ENCODE measurements at regions not wholly inside any gene's neighbourhood (a gene's known extent, or its start where the extent isn't known, plus 50 kb on each side); places are given as distances from the start of the nearest gene placed in this dataset.
A peak's percentile ranks its signal among the peaks of the same experiment; 100 is the strongest.

DNA sequence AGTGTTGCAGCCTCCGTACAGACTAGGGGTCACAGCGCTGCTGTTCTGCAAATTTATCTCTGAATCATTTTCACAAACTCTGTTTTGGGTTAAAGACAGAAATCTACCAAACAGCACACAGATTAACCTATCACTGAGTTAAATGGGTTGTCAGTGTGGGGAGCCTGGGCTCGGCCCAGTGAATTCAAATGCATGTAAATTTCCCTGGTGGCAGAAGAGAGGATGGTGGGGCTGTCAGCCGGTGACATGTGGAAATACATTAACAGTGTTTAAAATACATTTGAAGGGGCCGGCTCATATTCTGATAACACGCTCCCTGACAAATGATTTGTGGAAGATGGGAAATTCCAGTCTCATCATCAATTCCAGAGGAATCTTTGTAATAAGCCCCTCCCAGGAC lies 309.6 kb upstream of the MKI67 start:
- H3K4me3 Mint-ChIP-seq = no peak overlapping the region
- ATAC-seq (replicated peaks) (no peak), DNase-seq (no peak)
- peaks cover 5 to 11% of the 10 kb centered on the region in 2 donors for H3K9me3 Mint-ChIP-seq
- no peak overlapping the region for H3K27ac Mint-ChIP-seq
- no peaks in the 10 kb centered on the region for H3K4me1 Mint-ChIP-seq (ENCODE audit: low read depth in 2 of 2)
- no peaks in the 10 kb centered on the region for H3K36me3 Mint-ChIP-seq (ENCODE audit: insufficient read depth)
- H3K27me3 Mint-ChIP-seq = peaks cover 0 to 56% of the 10 kb centered on the region in 2 donors

DNA sequence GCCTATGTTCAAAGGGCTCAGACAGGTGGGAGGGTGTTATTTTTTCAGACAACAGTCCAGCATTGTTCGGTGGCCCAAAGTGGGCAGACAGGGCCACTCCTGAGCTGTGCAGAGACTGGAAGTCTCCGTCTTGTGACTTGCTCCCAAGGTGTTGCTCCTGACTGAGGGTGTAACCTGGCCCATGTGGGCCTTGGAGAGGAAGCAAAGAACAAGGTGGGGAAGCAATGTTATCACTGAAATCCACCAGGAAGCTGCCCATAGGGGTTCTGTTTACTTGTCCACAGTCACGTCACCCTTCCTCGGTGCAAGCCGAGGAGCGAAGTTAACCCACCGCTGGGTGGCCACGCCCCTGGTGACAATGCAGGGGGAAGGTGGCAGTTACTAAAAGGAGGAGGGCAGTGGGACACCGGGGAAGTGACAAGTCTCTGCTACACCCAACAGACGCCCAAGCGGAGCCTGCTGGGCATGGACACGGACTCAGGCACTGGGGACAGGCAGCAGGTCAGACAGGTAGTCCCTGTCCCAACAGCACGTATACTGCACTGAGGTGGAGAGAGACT lies 311.6 kb upstream of the MKI67 start:
- no peak overlapping the region for H3K4me3 Mint-ChIP-seq

DNA sequence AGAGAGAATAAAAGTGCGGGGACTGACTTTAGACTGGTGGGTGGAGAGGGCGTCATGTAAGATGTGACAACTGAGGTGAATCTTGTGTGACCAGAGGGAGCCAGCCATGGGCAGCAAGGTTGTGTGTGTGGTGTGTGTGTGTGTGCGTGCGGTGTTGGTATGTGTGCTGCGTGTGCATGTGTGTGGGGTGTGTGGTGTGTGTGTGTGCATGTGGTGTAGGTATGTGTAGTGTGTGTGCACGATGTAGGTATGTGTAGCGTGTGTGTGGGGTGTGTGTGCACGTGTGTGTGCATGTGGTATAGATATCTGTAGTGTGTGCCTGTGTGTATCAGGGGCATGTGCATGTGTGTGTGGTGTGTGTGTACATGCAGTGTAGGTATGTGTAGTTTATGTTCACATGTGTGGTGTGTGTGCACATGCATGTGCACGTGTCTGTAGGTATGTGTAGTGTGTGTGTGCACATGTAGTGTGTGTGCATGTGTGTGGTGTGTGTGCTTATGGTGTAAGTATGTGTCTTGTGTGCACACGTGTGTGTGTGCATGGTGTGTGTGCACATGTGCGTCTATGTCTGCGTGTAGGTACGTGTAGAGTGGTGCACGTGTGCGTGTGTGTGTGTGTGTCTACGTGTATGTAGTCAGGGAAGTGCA lies 312.3 kb upstream of the MKI67 start:
- H3K27ac Mint-ChIP-seq = no peak overlapping the region
- H3K4me3 Mint-ChIP-seq = no peak overlapping the region
- H3K9me3 Mint-ChIP-seq = peaks cover 5 to 11% of the 10 kb centered on the region in 2 donors
- DNase-seq = no peak
- H3K36me3 Mint-ChIP-seq (ENCODE audit: insufficient read depth) = peaks cover 2% of the 10 kb centered on the region
- no peak for ATAC-seq (replicated peaks)
- no peaks in the 10 kb centered on the region for H3K4me1 Mint-ChIP-seq (ENCODE audit: low read depth in 2 of 2)
- H3K27me3 Mint-ChIP-seq = peaks cover 0 to 68% of the 10 kb centered on the region in 2 donors

More for the DNA sequence above, 311.6 kb upstream of the MKI67 start:
- DNase-seq (no peak), ATAC-seq (replicated peaks) (no peak)
- Mint-ChIP-seq H3K4me1 (ENCODE audit: low read depth in 2 of 2) (no peaks in the 10 kb centered on the region), H3K27me3 (peaks cover 0 to 68% of the 10 kb centered on the region in 2 donors), H3K27ac (no peak overlapping the region), H3K36me3 (ENCODE audit: insufficient read depth) (peaks cover 2% of the 10 kb centered on the region), H3K9me3 (peaks cover 5 to 11% of the 10 kb centered on the region in 2 donors)

DNA sequence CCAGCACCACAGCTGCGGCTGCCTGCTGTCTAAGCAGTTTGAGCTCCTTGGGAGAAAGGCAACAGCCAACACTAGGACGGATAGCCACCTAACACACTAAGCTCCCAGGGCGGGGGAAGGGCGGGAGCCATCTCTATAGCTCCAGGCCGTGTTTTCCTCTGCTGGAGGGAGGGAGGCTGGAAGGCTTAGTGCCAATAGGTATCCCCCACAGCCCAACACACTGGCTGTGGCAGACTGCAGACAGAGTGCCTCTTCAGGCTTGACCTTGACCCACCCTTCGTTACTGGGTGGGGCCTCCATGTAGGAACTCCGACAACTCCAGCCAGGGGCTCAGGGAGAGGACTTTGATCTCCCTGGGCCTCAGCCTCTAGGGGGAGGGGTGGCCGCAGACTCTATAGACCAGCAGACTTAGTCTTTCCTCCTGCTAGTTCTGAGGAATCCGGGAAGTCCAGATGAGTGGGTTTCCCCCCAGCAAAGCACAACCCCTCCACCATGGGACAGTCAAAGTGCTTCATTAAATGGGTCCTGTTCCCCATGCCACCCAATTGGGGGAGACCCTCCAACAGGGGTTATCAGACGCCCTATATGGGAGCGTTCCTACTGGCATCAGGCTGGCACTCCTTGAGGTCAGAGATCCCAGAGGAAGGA lies 314.4 kb upstream of the MKI67 start:
- Mint-ChIP-seq H3K27ac (no peak overlapping the region), H3K9me3 (peaks cover 5 to 11% of the 10 kb centered on the region in 2 donors), H3K4me1 (ENCODE audit: low read depth in 2 of 2) (no peaks in the 10 kb centered on the region), H3K36me3 (ENCODE audit: insufficient read depth) (peaks cover 2% of the 10 kb centered on the region), H3K4me3 (no peak overlapping the region), H3K27me3 (peaks cover 0 to 47% of the 10 kb centered on the region in 2 donors)
- DNase-seq (no peak), ATAC-seq (replicated peaks) (no peak)

DNA sequence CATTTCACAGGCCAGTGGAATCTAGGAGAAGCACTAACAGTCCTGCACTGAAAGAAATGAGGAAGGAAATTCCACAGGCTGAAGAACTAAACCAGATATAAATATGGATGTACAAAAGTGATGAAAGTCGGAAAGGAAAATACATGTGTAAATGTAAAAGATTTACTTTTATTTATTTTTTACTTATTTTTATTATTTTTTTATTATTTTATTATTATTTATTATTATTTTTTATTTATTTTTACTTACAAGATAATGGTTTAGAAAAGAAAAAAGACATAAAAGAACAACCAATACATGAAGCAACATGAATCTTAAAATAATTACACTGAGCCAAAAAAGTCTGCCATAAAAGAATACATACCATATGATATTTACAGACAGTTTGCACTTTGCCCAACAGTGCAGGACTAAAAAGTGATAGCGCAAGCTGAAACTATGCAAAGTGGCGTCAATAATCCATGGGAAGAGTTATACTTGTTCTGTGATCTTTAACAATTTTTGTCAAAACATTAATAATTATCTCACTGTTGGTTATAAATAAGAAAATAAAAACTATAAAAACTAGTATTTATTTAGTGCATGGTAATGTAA lies 317.8 kb upstream of the MKI67 start:
- H3K36me3 Mint-ChIP-seq (ENCODE audit: insufficient read depth) = peaks cover 2% of the 10 kb centered on the region
- H3K4me3 Mint-ChIP-seq = no peak overlapping the region
- no peaks in the 10 kb centered on the region for H3K4me1 Mint-ChIP-seq (ENCODE audit: low read depth in 2 of 2)
- no peak overlapping the region for H3K27ac Mint-ChIP-seq
- peaks cover 0 to 21% of the 10 kb centered on the region in 2 donors for H3K27me3 Mint-ChIP-seq
- ATAC-seq (replicated peaks) (no peak), DNase-seq (no peak)
- H3K9me3 Mint-ChIP-seq = no peaks in the 10 kb centered on the region

DNA sequence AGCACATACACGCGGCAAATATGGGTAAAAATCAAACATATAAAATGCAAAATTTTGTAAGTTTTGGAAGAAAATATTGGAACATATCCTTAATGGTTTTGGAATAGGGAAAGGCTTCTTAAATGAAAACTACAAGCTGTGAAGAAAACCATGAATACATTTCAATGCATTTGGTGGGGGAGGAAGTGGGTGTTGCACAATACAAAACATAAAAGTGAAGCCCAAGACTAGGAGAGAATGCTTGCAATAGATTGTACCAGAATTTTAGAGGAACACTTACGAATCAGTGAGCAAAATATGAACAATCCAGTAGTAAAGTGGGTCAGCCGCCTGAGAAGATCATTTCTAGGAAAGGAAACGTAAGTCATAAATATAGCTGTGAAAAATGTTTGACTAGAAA lies 322.6 kb upstream of the MKI67 start:
- no peaks in the 10 kb centered on the region for H3K36me3 Mint-ChIP-seq (ENCODE audit: insufficient read depth)
- no peak overlapping the region for H3K27ac Mint-ChIP-seq
- no peak for DNase-seq
- no peak for ATAC-seq (replicated peaks)
- no peaks in the 10 kb centered on the region for H3K9me3 Mint-ChIP-seq
- H3K4me1 Mint-ChIP-seq (ENCODE audit: low read depth in 2 of 2) = no peaks in the 10 kb centered on the region
- H3K27me3 Mint-ChIP-seq = no peaks in the 10 kb centered on the region
- no peak overlapping the region for H3K4me3 Mint-ChIP-seq

DNA sequence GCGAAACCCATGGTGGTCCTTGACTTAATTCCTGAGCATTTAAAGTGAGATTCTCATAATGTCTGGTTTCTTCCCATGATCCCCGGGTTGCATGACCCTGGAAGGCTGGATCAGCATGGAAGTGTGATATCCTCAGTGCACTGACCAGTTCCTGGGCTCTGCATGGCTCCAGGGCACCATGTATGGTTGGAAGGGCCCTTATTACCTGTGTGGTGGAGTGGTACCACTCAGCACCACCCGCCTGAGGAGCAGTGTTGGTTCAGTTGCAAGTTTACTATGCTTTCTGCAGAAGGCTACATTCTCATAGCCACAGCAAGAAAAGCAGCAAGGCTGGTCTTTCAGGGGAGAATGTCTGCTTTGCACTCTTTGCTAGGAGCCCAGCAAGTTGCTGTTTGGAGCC lies 325.7 kb upstream of the MKI67 start:
- Mint-ChIP-seq H3K36me3 (ENCODE audit: insufficient read depth) (no peaks in the 10 kb centered on the region), H3K27ac (no peak overlapping the region), H3K4me3 (no peak overlapping the region), H3K27me3 (no peaks in the 10 kb centered on the region), H3K9me3 (no peaks in the 10 kb centered on the region), H3K4me1 (ENCODE audit: low read depth in 2 of 2) (no peaks in the 10 kb centered on the region)
- ATAC-seq (replicated peaks) (no peak), DNase-seq (no peak)

DNA sequence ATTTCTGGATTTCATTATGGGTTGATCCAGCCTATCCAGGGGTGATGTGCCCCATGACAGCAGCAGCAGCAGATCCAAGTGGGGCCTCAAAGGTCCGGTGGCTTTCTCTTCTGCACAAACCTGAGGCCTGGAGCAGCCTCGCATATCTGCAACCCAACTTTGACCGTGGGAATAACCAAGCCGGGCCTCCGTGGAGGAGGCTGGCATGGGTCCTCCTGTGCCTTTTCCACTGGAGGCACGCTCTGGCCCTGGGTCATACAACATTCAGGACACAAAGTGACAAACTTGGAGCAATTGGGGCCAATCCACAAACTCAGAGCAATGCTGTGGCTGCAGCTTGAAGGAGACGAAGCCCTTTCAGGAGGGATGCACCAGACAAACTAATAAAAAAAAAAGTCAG lies 330.0 kb upstream of the MKI67 start:
- H3K4me1 Mint-ChIP-seq (ENCODE audit: low read depth in 2 of 2) = no peaks in the 10 kb centered on the region
- no peak overlapping the region for H3K27ac Mint-ChIP-seq
- H3K9me3 Mint-ChIP-seq = peaks cover 2 to 6% of the 10 kb centered on the region in 2 donors
- DNase-seq = no peak
- ATAC-seq (replicated peaks) = no peak
- no peak overlapping the region for H3K4me3 Mint-ChIP-seq
- H3K36me3 Mint-ChIP-seq (ENCODE audit: insufficient read depth) = no peaks in the 10 kb centered on the region
- peaks cover 0 to 19% of the 10 kb centered on the region in 2 donors for H3K27me3 Mint-ChIP-seq

DNA sequence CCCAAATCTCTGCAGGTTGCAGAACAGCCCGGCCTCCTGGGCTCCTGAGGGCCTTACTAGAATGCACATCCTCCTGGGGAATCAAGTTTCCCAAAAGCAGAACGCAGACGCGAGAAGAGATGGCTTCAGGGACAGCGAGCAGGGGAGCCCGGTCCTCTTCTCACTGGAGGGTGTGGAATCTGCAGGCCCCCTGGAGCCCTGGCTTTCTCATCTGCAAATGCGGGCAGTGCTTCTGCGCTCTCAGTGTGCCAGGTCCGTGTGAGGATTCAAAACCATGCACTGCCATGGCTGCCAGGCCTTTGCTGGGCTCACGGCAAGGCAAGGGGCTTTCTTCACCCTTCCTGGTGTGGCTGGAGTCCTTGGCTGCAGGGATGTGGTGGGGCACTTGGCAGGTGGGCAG lies 330.9 kb upstream of the MKI67 start:
- Mint-ChIP-seq H3K27me3 (peaks cover 0 to 28% of the 10 kb centered on the region in 2 donors), H3K9me3 (peaks cover 2 to 6% of the 10 kb centered on the region in 2 donors), H3K4me3 (no peak overlapping the region), H3K27ac (no peak overlapping the region), H3K4me1 (ENCODE audit: low read depth in 2 of 2) (no peaks in the 10 kb centered on the region), H3K36me3 (ENCODE audit: insufficient read depth) (no peaks in the 10 kb centered on the region)
- no peak for DNase-seq
- no peak for ATAC-seq (replicated peaks)

DNA sequence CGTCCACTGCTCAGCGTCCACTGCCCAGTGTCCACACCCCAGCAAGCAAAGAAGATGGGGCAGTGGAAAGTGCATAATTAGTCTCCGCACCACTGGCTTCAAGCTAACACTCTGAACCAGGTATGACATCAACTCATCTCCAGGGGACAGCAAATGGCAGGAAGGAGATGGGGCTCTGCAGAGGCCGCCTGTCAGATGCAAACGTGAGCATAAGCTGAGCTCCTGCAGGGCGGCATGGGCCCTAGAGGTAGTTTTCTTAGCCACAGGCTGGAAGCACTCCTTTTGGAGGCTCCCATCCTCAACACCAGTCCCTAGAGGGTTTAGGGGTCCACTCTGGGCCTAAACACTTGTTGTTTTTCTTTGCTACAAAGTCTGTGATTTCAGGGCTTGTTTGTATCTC lies 335.8 kb upstream of the MKI67 start:
- Mint-ChIP-seq H3K27ac (no peak overlapping the region), H3K4me1 (ENCODE audit: low read depth in 2 of 2) (no peaks in the 10 kb centered on the region), H3K27me3 (peaks cover 0 to 36% of the 10 kb centered on the region in 2 donors), H3K9me3 (peaks cover 2 to 6% of the 10 kb centered on the region in 2 donors), H3K4me3 (no peak overlapping the region), H3K36me3 (ENCODE audit: insufficient read depth) (no peaks in the 10 kb centered on the region)
- DNase-seq = no peak
- ATAC-seq (replicated peaks) = no peak

DNA sequence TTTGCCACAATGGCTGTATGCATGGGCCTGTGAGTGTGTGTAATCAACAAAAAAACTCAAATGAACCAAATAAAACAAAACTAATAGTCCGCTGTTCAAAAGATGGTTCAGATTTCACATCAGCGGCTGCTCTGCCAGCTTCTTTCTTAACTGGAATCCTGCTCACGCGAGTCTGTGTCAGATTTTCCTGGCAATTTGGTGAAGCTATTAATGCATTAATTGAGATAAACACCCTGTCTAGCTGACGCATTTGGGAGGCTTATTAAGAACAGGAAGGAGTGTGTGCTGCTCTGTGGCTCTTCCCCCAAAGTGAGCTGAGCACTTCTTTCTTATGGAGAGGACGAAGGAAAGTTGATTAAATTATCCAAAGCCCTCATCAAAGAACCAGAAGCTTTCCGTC lies 336.6 kb upstream of the MKI67 start:
- no peak overlapping the region for H3K4me3 Mint-ChIP-seq
- H3K27ac Mint-ChIP-seq = no peak overlapping the region
- no peaks in the 10 kb centered on the region for H3K4me1 Mint-ChIP-seq (ENCODE audit: low read depth in 2 of 2)
- H3K9me3 Mint-ChIP-seq = peaks cover 2 to 3% of the 10 kb centered on the region in 2 donors
- no peaks in the 10 kb centered on the region for H3K36me3 Mint-ChIP-seq (ENCODE audit: insufficient read depth)
- DNase-seq (no peak), ATAC-seq (replicated peaks) (no peak)
- peaks cover 0 to 30% of the 10 kb centered on the region in 2 donors for H3K27me3 Mint-ChIP-seq

DNA sequence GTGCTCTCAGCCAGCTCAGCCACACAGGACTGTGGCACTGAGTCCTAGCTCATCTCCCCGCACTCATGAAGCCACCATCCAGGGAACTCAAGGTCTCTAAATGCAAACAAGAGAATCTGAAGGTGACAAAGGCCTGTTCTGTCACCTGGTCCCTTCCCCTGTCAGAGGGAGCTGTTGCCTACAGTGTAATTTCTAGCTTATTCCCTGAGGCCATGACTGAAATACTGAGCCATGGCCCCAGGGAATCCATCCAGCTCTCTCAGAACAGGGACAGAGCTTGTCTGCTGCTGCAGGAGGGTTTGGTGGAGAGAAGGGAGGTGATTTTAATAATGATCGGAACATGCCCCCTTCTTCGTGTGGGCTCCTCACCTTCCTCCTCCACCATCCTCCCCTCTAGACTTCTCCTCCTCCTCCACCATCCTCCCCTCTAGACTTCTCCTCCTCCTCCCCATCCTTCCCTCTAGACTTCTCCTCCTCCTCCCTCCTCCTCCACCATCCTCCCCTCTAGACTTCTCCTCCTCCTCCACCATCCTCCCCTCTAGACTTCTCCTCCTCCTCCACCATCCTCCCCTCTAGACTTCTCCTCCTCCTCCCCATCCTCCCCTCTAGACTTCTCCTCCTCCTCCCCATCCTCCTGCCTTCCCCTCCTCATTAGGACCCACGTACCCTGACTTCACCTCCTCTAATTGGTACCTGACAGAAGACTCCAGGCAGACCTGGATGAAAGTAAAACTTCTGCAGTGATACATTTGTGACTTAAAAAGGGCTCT lies 338.0 kb upstream of the MKI67 start:
- Mint-ChIP-seq H3K36me3 (ENCODE audit: insufficient read depth) (peaks cover 2% of the 10 kb centered on the region), H3K27me3 (peaks cover 0 to 24% of the 10 kb centered on the region in 2 donors), H3K9me3 (no peaks in the 10 kb centered on the region), H3K27ac (no peak overlapping the region), H3K4me1 (ENCODE audit: low read depth in 2 of 2) (no peaks in the 10 kb centered on the region), H3K4me3 (no peak overlapping the region)
- DNase-seq (peak in 1 of 3 experiments; percentile 29), ATAC-seq (replicated peaks) (no peak)

DNA sequence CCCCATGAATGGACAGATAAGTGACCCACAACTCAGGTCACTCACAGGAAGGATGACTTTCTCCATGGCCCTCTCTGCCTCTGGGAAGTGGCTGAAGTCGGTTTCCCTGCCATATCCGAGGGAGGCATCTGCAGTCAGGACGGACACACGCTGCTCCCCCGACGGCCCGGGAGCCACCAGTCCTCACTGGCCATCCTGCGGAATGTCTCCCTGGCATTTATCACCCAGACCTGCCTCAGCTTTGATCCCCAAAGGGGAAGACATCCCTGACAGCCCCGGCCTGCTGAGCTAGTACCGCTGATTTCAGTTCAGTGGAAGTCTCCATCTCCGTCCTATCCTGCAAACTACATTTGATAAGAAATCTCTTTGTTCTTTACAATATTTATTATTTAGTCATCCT lies 339.5 kb upstream of the MKI67 start:
- no peaks in the 10 kb centered on the region for H3K4me1 Mint-ChIP-seq (ENCODE audit: low read depth in 2 of 2)
- DNase-seq = no peak
- no peaks in the 10 kb centered on the region for H3K9me3 Mint-ChIP-seq
- H3K36me3 Mint-ChIP-seq (ENCODE audit: insufficient read depth) = peaks cover 2% of the 10 kb centered on the region
- ATAC-seq (replicated peaks) = no peak
- no peak overlapping the region for H3K27ac Mint-ChIP-seq
- no peak overlapping the region for H3K4me3 Mint-ChIP-seq
- H3K27me3 Mint-ChIP-seq = peaks cover 0 to 22% of the 10 kb centered on the region in 2 donors

Measured in effector memory CD8-positive, alpha-beta T cell (primary cell).